WTC11 (cell line): ENCODE measurements at regions not wholly inside any gene's neighbourhood (a gene's known extent, or its start where the extent isn't known, plus 50 kb on each side); places are given as distances from the start of the nearest gene placed in this dataset.

Experiments
- ATAC-seq: fragments of 200-7000 bp; cut with Tn5 transposase; 2 replicates; pipeline ENCODE4 v1.10.0; 2021; ENCODE audit warnings: mild to moderate bottlenecking, moderate library complexity
- CTCF ChIA-PET: fragments of 300-600 bp; sonication (Branson Sonifier 250); formaldehyde crosslinking; loops from one replicate; lab custom pipeline; 2021; ENCODE audit warnings: antibody characterized with exemption; lab: Charles Lee
- POLR2A ChIA-PET: fragments of 350-600 bp; sonication (Branson Sonifier 250); formaldehyde crosslinking; loops from one replicate; lab custom pipeline; 2021; ENCODE audit warnings: antibody characterized with exemption; lab: Charles Lee
- DNase-seq: peaks from one replicate; pipeline ENCODE4 v3.0.0; 2021; ENCODE audit warnings: low spot score
- H3K27ac Mint-ChIP-seq: 2 replicates; pipeline ENCODE4 v1.8.0; 2021; ENCODE audit warnings: mixed read lengths
- H3K27me3 Mint-ChIP-seq: 2 replicates; pipeline ENCODE4 v1.8.0; 2021; ENCODE audit warnings: low read depth, mild to moderate bottlenecking, moderate library complexity, mixed read lengths
- H3K36me3 Mint-ChIP-seq: 2 replicates; pipeline ENCODE4 v1.8.0; 2021; ENCODE audit warnings: mixed read lengths
- H3K4me1 Mint-ChIP-seq: 2 replicates; pipeline ENCODE4 v1.8.0; 2022; ENCODE audit warnings: mixed read lengths
- H3K4me3 Mint-ChIP-seq: 2 replicates; pipeline ENCODE4 v1.8.0; 2021; ENCODE audit warnings: mild to moderate bottlenecking, moderate library complexity, mixed read lengths
- H3K9me3 Mint-ChIP-seq: 2 replicates; pipeline ENCODE4 v1.8.0; 2021; ENCODE audit warnings: mixed read lengths
- EMX1 ChIP-seq: fragments of 250-450 bp; sonication (Bioruptor Pico); IDR thresholded peaks from 2 replicates; pipeline ENCODE4 v1.8.0; 2021; ENCODE audit warnings: mild to moderate bottlenecking
- ERG ChIP-seq: fragments of 250-450 bp; sonication (Bioruptor Pico); IDR thresholded peaks from 2 replicates; pipeline ENCODE4 v1.8.0; 2021; ENCODE audit warnings: mild to moderate bottlenecking
- FOXK1 ChIP-seq: sonication (generic); formaldehyde crosslinking; IDR thresholded peaks from 2 replicates; pipeline ENCODE4 v1.8.0; 2022; ENCODE audit warnings: mild to moderate bottlenecking, moderate library complexity, missing genetic modification reagents
- GRHL2 ChIP-seq: fragments of 250-450 bp; sonication (Bioruptor Pico); IDR thresholded peaks from 2 replicates; pipeline ENCODE4 v1.8.0; 2022; ENCODE audit warnings: mild to moderate bottlenecking, moderate library complexity; ENCODE audit not compliant: insufficient replicate concordance, severe bottlenecking
- MXD4 ChIP-seq: fragments of 250-450 bp; sonication (Bioruptor Pico); IDR thresholded peaks from 2 replicates; pipeline ENCODE4 v1.8.0; 2021; ENCODE audit warnings: mild to moderate bottlenecking, moderate library complexity, borderline replicate concordance
- NFATC4 ChIP-seq: fragments of 250-450 bp; sonication (Bioruptor Pico); IDR thresholded peaks from 2 replicates; pipeline ENCODE4 v1.9.0; 2021; ENCODE audit warnings: mild to moderate bottlenecking
- NFE2L1 ChIP-seq: sonication (generic); formaldehyde crosslinking; IDR thresholded peaks from 2 replicates; pipeline ENCODE4 v1.8.1; 2023; ENCODE audit warnings: missing genetic modification reagents
- NFYB ChIP-seq: sonication (generic); formaldehyde crosslinking; conservative IDR thresholded peaks from 2 replicates; pipeline ENCODE4 v1.8.0; 2022; ENCODE audit warnings: low read depth, missing genetic modification reagents
- NR1H2 ChIP-seq: sonication (generic); formaldehyde crosslinking; IDR thresholded peaks from 2 replicates; pipeline ENCODE4 v1.9.0; 2021; ENCODE audit warnings: mild to moderate bottlenecking, moderate library complexity, missing genetic modification reagents
- PRDM15 ChIP-seq: sonication (generic); formaldehyde crosslinking; IDR thresholded peaks from 2 replicates; pipeline ENCODE4 v1.8.0; 2022; ENCODE audit warnings: missing genetic modification reagents
- SOX15 ChIP-seq: fragments of 250-450 bp; sonication (Bioruptor Pico); IDR thresholded peaks from 2 replicates; pipeline ENCODE4 v1.9.0; 2021; ENCODE audit warnings: mild to moderate bottlenecking
- SP1 ChIP-seq: sonication (generic); formaldehyde crosslinking; conservative IDR thresholded peaks from 2 replicates; pipeline ENCODE4 v1.8.1; 2022; ENCODE audit warnings: missing genetic modification reagents
- TEAD4 ChIP-seq: sonication (generic); formaldehyde crosslinking; IDR thresholded peaks from 2 replicates; pipeline ENCODE4 v1.8.0; 2022; ENCODE audit warnings: mild to moderate bottlenecking, missing genetic modification reagents
- ZNF219 ChIP-seq: sonication (generic); formaldehyde crosslinking; IDR thresholded peaks from 2 replicates; pipeline ENCODE4 v1.8.0; 2023; ENCODE audit warnings: missing genetic modification reagents, mild to moderate bottlenecking, borderline replicate concordance
- ZNF263 ChIP-seq: sonication (generic); formaldehyde crosslinking; IDR thresholded peaks from 2 replicates; pipeline ENCODE4 v1.8.1; 2022; ENCODE audit warnings: low read depth, mild to moderate bottlenecking, moderate library complexity, missing genetic modification reagents
- ZNF317 ChIP-seq: sonication (generic); formaldehyde crosslinking; IDR thresholded peaks from 2 replicates; pipeline ENCODE4 v1.8.1; 2023; ENCODE audit warnings: low read depth, mild to moderate bottlenecking, moderate library complexity, missing genetic modification reagents, borderline replicate concordance
- ZNF423 ChIP-seq: fragments of 250-450 bp; sonication (Bioruptor Pico); IDR thresholded peaks from 2 replicates; pipeline ENCODE4 v2.1.2; 2022; ENCODE audit warnings: mild to moderate bottlenecking, moderate library complexity
- ZNF532 ChIP-seq: fragments of 250-450 bp; sonication (Bioruptor Pico); IDR thresholded peaks from 2 replicates; pipeline ENCODE4 v1.9.0; 2021; ENCODE audit warnings: mild to moderate bottlenecking, borderline replicate concordance
- TF ChIP-seq, protein P1 (sequence below): fragments of 250-450 bp; sonication (Bioruptor Pico); IDR thresholded peaks from 2 replicates; pipeline ENCODE4 v1.9.0; 2021; ENCODE audit warnings: mild to moderate bottlenecking
- TF ChIP-seq, protein P2 (sequence below): sonication (generic); formaldehyde crosslinking; IDR thresholded peaks from 2 replicates; pipeline ENCODE4 v1.8.1; 2022; ENCODE audit warnings: mild to moderate bottlenecking, moderate library complexity, missing genetic modification reagents
- TF ChIP-seq, protein P3 (sequence below): fragments of 250-450 bp; sonication (Bioruptor Pico); conservative IDR thresholded peaks from 2 replicates; pipeline ENCODE4 v1.9.0; 2021; ENCODE audit warnings: mild to moderate bottlenecking

DNA sequence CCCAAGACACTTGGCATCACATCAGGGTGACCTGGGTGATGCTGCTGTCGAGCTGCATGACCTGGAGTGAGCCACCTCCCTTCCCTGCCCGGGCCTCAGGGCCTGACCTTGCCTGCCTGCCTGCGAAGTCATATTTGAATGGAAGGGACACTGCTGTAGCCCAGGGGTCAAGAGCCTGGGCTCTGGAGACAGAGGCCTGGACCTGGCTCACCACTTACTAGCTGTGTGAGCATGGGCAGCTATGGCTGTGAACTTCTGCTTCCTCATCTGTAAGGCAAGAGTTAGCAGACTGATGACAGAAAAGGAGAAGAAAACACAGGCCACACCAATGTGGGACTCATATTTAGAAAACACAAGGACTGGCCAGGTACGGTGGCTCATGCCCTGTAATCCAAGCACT is 118.7 kb downstream of the ZFP36L2 start:
- peaks cover 13% of the 10 kb centered on the region for H3K4me1 Mint-ChIP-seq
- no peak for TF ChIP-seq NFYB (CRISPR knock-in tag)
- no peak for TF ChIP-seq MXD4 (CRISPR knock-in tag)
- no peak for TF ChIP-seq ZNF317
- no peak for TF ChIP-seq ZNF219
- TF ChIP-seq NR1H2 (CRISPR knock-in tag): no peak
- no peak for TF ChIP-seq SP1 (CRISPR knock-in tag)
- no peak for TF ChIP-seq GRHL2 (CRISPR knock-in tag)
- TF ChIP-seq NFATC4 (CRISPR knock-in tag): no peak
- TF ChIP-seq, protein P1, sequence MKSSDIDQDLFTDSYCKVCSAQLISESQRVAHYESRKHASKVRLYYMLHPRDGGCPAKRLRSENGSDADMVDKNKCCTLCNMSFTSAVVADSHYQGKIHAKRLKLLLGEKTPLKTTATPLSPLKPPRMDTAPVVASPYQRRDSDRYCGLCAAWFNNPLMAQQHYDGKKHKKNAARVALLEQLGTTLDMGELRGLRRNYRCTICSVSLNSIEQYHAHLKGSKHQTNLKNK (CRISPR knock-in tag): no peak
- no peak for TF ChIP-seq NFE2L1 (CRISPR knock-in tag)
- TF ChIP-seq ZNF423 (CRISPR knock-in tag): no peak
- no peak for TF ChIP-seq ZNF532 (CRISPR knock-in tag)
- no peak for TF ChIP-seq EMX1
- TF ChIP-seq SOX15: no peak
- TF ChIP-seq ERG (CRISPR knock-in tag): no peak
- TF ChIP-seq FOXK1 (CRISPR knock-in tag): no peak
- no peak for DNase-seq
- H3K36me3 Mint-ChIP-seq: peaks cover 5% of the 10 kb centered on the region; the same call in 1 of the 2 replicates
- no peak overlapping the region for H3K27ac Mint-ChIP-seq
- ChIA-PET POLR2A (no interaction called here), CTCF (interaction anchor here (1.7 kb wide), 1 partner anchor 20 kb away, joined by 6 read pairs; no protein-coding TSS in a partner anchor)
- ATAC-seq: no peak
- no peak overlapping the region for H3K4me3 Mint-ChIP-seq
- H3K27me3 Mint-ChIP-seq: peaks cover 5% of the 10 kb centered on the region
- peaks cover 7% of the 10 kb centered on the region for H3K9me3 Mint-ChIP-seq

- DNase-seq (no peak), ATAC-seq (no peak)
- peaks cover 7% of the 10 kb centered on the region for H3K9me3 Mint-ChIP-seq
- POLR2A ChIA-PET: no interaction called here
- 0 out of 2 replicates have a peak overlapping the region, but pooled peaks have one; percentile 63 for H3K27ac Mint-ChIP-seq
- peaks cover 21% of the 10 kb centered on the region for H3K4me1 Mint-ChIP-seq
- CTCF ChIA-PET: interaction anchor here (0.5 to 1.7 kb wide), 11 partner anchors 20 to 778 kb away, joined by 3 to 6 read pairs (median 3); no protein-coding TSS in a partner anchor
- no peak overlapping the region for H3K4me3 Mint-ChIP-seq
- H3K27me3 Mint-ChIP-seq: peaks cover 11% of the 10 kb centered on the region
- H3K36me3 Mint-ChIP-seq: peaks cover 5% of the 10 kb centered on the region; the same call in 1 of the 2 replicates
- no peak for TF ChIP-seq TEAD4
- TF ChIP-seq ZNF263 (CRISPR knock-in tag): no peak
- TF ChIP-seq, protein P2, sequence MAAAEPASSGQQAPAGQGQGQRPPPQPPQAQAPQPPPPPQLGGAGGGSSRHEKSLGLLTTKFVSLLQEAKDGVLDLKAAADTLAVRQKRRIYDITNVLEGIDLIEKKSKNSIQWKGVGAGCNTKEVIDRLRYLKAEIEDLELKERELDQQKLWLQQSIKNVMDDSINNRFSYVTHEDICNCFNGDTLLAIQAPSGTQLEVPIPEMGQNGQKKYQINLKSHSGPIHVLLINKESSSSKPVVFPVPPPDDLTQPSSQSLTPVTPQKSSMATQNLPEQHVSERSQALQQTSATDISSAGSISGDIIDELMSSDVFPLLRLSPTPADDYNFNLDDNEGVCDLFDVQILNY: no peak
- TF ChIP-seq ZNF423 (CRISPR knock-in tag): no peak
- peak; percentile 75 for TF ChIP-seq PRDM15 (CRISPR knock-in tag)
- TF ChIP-seq, protein P3, sequence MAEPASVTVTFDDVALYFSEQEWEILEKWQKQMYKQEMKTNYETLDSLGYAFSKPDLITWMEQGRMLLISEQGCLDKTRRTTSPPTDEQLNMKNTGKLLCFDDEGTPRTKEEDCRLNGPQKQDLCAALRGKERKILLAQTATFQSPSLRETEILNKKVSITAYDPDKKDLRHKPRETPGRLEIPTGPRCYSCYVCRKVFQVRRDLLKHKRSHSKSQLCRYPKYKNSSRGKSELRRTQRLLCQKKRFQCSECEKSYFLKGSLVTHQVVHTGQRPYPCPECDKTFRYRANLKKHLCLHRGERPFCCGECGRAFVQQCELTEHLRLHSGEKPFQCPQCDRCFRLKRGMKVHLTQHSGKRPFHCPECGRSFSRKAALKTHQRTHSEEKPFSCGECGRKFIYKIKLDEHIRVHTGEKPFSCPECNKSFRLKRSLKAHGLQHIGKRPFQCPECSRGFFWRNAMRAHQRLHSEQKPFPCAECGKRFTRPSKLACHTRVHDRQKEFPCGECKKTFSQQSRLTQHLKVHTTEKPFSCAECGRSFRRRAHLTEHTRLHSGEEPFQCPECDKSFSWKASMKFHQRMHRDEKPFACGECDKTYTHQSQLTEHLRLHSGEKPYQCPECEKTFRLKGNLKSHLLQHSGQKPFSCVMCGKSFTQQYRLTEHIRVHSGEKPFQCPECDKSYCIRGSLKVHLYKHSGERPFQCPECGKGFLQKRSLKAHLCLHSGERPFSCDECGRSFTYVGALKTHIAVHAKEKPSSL (CRISPR knock-in tag): no peak
Observed at GRCh38 chr2:43106559-43107527, 119.6 kb downstream of the ZFP36L2 start.
